NCI-H1436 treated with DMSO at 0.1 percent for 48 hours (cell line): ENCODE measurements at regions not wholly inside any gene's neighbourhood (a gene's known extent, or its start where the extent isn't known, plus 50 kb on each side); places are given as distances from the start of the nearest gene placed in this dataset.
"Not testable (repeated sequence)": the region's sequence is repeated elsewhere in the genome, so short reads cannot be mapped to it uniquely, and the experiment has no call there.

Source experiments
- DNase-seq: peaks from one replicate; lab custom pipeline; 2025; lab: John Stamatoyannopoulos, UW

DNA sequence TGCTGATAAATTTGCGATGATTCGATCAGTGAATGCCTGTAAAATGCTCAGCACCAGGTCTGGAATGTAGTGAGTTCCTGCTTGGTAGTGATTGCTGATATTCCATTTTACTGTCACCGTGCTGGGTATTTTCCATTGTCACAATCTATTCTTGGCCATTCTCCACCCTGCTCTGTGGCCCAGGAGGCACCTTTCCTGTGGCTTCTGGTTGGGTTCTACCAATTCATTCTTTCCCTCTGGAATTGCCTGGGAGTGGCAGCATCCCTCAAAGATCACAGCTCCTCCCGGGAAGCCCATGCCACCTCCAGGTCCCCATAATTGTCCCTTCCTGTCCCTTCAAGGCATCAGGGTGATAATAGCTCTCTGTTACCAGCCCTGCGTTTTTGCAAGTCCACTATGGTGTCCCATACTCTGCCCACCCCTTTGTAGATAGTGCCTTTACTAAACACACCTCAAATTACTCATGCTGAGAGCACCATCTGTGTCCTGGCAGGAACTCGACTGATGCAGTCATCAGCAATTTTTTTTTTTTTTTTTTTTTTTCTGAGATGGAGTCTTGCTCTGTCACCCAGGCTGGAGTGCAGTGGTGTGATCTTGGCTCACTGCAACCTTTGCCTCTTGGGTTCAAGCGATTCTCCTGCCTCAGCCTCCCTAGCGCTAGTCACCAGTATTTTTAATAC, 177.8 kb upstream of the PROK2 start:
- DNase-seq = no peak

DNA sequence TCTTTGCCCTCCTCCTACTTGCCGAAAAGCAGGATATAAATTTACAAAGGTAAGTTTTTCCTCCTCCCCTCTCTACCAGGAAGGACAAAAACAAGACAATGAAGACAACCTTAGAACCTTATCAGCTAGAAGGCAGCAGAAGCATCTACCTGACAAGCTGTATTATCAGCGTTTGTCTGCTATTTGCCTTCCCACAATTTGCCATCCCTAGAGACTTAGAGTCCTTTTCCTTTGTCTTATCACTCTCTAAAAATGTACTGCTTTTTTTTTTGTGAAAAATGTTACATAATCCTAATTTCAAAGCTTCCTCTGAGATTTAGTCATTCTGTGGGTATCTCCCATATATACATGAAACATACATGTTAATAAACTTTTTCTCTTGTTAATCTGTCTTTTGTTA, 176.9 kb upstream of the PROK2 start:
- DNase-seq = no peak

DNA sequence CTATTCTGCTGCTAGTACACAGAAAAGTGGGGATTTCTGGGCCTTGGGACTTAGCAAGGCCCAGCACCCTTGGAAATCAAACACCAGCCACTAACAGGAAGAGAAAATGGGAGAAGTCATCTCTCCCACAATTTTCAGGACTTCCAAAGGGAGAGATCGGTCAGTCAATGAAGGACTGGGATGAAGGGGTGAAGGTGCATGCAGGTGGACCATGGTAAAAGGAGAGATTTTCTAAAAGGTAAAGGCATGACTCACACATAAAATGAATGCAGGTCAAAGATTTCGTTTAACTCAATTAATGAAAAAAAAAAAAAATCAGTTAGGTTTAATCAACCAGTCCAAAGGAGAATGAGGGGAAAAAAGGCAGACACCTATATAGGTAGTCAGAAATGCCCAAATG, 176.4 kb upstream of the PROK2 start:
- DNase-seq = no peak

DNA sequence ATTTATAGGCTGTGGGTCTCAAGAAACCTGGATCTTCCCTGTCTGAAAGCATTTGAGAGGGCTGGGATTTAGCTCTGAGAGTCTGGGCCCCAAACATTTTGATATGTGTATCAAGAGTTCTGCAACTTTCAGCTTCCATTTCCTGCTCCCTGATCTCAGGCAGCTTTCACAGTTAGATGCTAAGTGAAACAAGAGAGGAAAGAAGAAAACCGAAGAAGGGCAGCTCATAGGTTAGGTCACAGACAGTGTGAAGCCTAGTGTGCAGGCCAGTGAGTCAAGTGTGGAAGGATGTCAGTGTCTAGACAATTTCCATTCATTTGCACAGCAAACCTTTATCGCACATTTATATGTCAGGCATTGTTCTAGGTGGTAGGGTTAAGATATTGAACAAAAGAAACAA, 173.6 kb upstream of the PROK2 start:
- DNase-seq = no peak

DNA sequence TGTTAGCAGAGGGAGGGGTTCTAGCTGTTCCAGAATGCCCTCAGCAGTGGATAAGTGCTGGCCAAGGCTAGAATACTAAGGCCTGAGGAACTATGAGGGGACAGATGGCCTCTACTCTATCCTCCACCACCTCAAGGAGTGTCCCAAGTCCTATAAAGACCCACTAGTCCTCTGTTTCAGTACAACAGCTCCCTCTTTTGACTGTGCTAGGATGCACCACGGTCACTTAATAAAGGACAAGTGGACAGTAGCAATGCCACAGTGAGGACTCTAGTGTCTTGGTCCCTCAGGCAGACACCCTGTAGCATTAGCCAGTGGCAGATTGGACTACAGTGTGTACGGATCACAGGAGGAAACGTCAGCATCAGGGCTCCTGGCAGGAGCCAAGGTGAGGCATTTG, 171.8 kb upstream of the PROK2 start:
- no peak for DNase-seq

DNA sequence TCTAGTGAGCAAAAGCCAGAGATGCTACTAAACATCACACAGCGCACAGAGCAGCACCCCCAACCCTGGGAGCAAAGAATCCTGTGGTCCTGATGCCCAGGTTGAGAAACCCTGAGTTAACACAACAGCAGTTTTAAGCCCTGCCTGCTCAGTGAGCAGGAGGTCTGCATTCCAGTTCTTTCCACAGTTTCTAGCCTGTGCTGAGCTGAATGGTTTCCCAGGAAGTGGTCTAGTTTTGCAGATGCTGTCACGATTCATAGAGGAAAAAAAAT, 171.1 kb upstream of the PROK2 start:
- no peak for DNase-seq

DNA sequence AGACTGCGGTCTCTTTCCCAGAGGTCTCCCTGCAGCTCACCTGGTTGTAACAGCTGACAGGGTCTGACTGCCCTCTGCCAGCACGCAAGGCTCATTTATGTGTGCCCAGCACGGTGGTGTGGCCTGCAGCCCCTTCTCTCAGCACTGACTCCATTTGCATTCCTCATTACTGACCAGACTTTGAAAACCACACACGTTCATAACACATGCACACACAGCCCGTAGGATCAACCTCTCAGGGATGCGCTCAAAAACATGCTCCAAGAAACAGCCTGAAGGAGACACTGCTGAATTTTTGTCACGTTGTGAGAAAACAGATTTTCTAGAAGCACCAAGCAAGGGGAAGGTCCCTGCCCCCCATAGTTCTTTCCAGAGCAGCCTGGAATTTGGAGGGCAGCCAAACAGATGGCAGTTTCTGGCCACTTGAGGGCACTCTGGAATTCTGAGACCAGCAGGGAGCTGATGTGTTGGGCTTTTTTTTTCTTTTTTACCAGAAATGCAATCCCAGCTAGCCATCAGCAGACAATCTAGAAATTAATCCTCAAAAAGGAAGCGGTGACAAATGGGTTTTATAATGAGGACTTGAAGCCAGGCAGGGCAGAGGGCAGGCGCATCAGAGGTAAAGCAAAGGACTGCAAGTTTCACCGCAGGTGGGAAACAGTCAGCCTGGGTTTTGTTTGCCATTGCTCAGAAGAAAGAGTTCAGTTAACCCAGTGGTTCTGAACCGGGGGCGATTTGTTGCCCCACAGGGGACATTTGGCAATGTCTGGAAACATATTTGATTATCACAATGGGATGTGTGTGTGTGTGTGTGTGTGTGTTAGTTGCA, 170.5 kb upstream of the PROK2 start:
- DNase-seq = no peak

DNA sequence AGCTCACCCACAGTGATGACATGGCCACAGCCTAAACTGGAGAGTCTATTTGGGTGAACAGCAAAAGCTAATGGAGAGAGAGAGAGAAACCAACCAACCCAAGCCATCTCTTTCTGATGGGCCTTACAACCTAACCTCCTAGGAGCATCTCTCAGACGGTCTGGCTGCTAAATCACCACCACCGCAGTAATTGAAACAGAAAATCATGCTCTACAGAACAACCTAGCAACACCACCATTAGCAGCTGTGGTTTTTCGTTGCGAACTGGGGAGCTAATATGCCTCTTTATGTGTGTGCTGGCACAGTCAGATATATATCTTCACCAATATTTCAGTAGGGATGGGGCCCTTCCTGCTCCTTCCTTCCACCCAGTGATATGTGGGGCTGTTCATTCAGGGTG, 166.9 kb upstream of the PROK2 start:
- no peak for DNase-seq

DNA sequence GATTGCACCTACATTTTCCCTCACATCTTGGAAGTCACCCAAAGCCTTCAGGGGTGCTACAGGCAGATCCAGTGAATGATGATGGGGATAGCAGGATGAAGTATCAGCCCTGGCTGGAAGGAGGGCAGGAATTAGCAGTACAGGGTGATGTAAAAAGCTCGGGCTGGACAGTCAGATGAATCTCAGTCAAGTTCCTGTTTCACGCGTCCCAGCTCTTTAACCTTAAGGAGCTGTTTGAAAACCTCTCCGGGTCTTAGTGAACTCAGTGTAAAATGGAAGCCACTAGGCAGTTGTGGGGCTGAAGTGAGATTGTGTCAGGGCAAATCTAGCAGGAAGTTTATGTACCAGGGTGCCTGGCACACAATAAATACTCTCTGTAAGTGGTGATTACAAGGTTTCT, 166.4 kb upstream of the PROK2 start:
- DNase-seq = no peak

DNA sequence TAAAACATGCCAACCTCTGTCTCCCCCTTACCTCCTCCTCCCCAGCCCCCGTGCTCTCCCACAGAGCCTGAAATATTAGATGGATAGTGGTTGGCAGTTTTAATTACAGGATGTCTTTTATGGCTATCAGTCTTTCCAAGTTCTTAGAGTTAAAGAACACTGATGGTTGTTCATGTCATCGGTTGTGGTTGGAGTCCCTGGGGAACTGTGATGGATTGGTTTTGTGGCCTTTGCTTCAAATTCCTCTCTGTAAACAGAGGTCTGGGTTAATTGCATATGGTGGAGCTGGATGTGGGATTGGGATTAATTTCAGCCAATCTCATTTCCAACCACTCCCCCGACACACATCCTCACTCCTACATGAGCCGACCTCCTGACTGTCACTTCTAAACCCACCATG, 164.5 kb upstream of the PROK2 start:
- DNase-seq = no peak

DNA sequence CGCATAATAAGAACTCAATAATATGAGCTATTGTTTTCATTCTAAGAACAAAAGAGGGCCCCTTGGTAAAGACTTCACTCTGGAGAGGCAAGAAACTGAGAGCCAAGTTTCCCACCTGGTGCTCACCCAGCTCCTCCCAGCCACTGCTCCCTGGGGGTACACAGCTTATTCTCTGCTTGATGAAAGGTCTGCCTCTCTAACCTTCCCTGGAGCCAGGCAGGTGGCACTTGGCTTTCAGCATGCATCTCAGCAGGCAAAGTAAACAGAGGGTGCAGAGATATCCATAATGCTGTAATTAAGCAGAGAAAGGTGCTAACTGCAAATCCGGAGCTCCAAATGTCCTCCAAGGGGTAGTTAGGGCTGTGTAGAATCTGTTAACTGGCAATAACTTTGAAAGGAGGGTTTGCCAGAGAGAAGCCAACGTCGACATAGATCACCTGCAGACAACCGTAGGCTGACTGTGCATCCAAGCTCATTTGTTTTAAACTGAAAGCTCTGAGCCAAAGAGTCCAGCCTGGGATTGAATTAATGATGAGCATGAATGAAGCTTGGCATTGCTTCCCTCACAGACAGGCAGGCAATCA, 159.6 kb upstream of the PROK2 start:
- DNase-seq = peak; percentile 76

DNA sequence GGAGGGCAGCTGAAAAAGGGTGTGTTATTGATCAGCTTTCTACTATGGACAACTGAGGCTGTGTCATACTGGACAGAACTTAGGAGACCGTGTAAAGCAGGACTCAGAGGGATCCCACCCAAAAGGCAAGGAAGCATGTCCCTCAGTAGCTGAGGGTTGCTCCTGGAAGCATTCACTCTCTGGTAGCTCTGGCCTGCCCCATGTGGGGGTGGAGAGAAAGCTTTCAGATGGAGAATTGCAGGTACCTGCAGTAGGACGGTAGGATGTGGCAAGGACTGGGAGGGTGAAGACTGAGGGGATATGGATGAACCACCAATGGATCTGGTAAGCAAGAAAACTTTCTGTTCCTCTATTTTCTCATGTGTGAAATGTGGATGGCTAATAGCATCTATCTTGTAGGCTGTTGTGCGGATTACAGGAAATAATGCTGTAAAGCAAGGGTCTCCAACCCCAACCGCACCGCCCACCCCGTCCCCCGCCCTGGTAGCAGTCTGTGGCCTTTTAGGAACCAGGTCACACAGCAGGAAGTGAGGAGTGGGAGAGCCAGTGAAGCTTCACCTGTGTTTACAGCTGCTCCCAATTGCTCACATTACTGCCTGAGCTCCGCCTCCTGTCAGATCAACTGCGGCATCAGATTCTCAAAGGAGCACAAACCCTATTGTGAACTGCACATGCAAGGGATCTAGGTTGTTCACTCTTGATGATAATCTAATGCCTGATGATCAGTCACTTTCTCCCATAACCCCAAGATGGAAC, 157.7 kb upstream of the PROK2 start:
- no peak for DNase-seq

DNA sequence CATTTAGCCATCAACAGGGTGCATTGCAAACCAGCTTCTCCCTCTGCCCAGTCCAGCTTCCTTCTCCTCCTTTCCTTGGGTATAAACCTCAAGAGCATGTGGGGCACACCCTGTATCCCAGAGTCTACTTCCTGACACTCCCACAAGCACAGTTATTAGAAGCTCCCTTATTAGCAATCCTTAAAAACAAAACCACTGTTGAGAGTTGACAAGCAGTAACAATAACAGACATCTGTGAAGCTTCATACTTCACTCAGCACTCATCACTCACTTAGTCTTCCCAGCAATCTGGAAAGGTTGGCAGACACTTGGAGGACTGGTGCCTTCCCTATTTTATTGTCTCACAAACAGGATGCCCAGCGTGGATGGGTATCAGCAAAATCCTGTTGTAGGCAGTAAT, 155.5 kb upstream of the PROK2 start:
- DNase-seq = no peak

DNA sequence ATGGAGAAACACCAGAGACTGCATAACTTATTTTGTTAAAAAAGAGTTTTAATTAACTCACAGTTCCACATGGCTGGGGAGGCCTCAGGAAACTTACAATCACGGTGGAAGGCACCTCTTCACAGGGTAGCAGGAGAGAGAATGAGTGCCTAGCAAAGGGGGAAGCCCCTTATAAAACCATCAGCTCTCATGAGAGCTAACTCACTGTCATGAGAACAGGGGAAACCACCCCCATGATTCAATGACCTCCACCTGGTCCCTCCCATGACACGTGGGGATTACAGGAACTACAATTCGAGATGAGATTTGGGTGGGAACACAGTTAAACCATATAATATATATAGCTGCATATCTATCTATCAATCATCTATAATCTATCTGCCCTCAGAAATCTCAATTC, 153.1 kb upstream of the PROK2 start:
- not testable (repeated sequence) for DNase-seq

DNA sequence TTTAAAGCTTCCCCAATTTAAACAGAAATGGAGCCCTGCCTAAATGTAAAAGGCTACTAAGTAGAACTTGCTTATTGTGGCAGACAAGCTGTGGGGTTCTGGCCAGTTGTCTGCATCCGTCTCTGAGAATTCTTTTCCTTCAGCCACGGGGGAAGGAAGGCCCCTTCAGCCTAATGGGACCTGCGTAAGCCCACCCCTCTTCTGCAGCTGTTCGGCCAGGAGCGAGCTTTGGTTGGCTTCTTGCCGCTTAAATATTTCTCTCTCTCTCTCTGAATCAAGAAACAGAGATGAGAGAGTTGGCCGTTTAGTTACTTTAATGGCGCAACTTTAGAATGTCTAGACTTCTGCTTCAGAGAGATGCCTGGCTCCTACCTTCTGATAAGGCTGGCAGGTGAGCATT, 151.7 kb upstream of the PROK2 start:
- DNase-seq = no peak

DNA sequence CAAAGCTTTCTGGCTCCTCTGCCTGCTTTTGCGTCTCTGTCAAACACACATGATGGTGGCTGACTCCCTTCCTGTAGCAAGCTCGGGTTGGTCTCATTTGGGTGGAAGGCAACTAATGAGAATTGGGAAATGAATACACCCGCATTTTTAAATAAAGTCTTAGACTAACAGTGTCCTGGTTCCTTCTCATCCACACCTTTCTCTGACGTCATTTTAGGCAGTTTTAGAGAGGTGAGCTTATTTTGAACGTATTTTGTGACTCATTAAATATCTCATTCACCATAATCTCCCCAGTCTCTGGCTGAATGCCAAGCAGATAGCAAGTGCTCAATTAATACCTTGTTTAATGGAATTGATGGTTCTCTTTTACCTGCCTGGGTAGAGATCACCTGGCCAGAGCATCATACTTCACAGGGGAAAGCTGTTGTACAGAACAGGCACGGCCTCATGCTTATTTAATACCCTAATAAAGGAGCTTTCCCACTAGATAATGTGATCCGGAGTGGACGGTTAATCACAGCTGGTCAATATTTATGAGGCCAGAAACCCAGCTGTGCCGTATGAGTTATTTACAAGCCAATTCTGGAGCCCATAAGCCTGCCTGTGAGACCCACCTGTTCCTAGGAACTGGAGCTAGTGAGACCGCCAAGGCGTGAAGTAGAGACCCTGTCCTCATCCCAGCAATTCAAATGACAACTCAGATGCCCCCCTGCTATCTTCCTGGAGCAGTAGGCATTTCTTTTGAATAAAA, 149.7 kb upstream of the PROK2 start:
- no peak for DNase-seq

DNA sequence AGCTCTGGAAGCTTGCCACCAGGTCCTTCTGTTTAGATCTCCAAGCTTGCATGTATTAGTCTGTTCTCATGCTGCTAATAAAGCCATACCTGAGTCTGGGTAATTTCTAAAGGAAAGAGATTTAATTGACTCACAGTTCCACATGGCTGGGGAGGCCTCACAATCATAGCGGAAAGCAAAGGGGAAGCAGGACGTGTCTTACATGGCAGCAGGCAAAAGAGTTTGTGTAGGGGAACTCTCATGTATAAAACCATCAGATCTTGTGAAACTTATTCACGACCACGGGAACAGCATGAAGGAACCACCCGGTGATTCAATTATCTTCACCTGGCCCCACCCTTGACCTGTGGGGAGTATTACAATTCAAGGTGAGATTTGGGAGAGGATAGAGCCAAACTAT, 147.0 kb upstream of the PROK2 start:
- DNase-seq = no peak

DNA sequence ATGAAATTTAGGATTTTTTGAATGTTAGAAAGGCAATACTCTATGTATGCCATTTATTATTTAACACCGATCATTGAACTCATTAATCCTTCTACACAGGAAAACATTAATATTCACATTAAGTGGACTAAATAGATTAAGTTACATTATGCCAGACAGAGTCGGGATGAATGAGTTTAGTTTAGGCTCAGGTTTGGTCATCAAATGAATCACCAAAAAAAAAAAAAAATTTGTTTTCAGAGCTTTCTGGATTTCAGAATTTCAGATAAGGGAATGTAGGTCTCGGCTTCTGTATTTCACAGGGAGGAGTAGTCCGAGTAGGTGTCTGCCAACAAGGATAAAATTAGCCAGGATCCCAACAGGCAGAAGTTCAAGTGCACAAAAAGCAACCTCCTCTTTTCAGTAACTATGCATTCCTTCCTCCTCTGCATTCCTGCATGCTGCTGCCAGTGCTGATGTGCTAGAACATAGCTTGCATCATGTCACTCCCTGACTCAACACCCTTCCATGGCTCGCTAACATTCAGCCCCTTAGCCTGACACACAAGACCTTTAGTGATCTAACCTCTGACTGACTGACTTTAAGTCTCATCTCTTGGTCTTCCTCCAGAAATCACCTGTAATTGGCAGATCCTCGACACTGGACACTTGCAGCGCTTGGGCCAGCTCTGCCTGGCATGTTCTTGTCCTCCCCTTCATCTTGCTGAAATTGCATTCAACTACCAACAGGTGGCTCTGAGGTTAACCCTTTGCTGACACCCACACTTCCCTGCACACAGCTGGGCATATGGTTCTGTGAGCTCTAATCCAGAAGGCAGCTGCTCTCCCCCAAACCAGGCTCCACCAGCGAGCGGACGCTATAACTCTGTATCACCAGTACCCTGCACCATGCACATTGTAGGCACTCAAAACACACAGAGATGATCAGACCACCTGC, 145.4 kb upstream of the PROK2 start:
- no peak for DNase-seq

DNA sequence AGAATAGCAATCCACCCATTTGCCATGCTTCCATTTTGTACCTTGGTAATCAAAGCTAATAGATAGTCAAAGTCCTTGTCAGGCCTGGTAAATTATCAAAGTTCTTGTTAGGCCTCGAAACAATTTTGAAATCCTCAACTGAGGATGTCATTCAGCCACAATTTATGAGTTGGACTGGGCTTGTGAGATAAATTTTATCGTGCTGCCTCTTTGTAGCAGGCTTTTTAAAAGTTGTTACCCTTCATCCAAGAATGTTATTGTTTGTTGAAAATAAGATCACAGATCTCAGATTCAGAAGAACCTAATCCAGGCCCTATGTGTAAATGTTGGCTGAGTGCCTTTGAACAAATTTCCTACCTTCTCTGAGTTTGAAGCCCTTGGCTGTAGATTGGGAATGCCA, 143.3 kb upstream of the PROK2 start:
- no peak for DNase-seq

DNA sequence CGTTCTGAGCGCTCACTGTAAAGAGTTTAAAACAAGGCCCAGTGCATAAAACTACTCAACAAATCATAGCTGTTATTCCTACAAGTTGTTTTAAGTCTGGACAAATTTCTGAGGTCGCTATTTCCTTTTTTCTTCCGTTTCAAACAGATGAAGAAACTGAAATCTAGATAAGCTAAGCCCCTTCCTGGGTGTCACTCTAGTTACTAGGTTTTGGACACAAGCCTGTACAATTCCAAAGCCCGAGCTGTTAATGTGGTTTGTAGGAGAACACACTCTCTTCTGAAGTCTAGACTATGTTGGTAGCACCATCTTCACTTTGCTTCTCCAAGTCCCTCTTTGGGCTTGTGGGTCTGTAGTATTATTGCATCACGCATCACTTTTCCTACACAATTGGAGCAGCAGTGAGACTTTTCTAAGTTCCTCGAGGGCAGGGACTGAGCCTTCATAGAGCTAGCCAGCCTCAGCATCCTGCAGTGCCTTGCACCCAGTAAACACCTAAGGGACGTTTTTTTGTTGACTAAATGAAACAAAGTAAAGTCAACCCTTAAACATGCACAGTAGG, 142.6 kb upstream of the PROK2 start:
- DNase-seq = no peak

DNA sequence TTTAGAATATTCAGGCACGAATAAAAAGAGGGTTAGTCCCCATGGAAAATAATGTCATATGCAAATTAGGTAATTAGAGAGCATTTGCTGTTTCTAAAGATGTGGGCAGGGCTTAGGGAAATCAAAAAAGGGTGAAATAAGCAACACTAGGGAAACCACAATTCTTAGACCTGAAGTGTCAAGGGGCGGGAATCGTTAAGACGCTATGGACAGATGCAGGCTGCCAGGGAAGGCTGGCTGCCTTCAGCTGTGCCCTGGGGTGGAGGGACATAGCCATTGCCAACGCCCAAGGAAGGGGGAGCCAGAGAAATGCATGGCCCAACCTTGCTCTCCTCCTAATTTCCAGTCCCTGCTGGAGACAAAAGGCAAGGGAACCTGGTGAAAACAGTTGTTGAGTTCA, 141.7 kb upstream of the PROK2 start:
- DNase-seq = no peak
